ENCODE measurements at regions not wholly inside any gene's neighbourhood (a gene's known extent, or its start where the extent isn't known, plus 50 kb on each side); places are given as distances from the start of the nearest gene placed in this dataset.

GRCh38 chr2:223431479-223431878 lies 170.7 kb downstream of the SCG2 start:
- Mint-ChIP-seq H3K27ac (no peak overlapping the region), H3K36me3 (ENCODE audit: low read depth) (no peaks in the 10 kb centered on the region), H3K27me3 (ENCODE audit: insufficient read depth) (peaks cover 15% of the 10 kb centered on the region), H3K4me3 (no peak overlapping the region), H3K4me1 (no peaks in the 10 kb centered on the region), H3K9me3 (no peaks in the 10 kb centered on the region)
- Histone ChIP-seq H3K4me1 (ENCODE audit: control insufficient read depth, insufficient read depth, low read length) (no peaks in the 10 kb centered on the region), H3K27ac (ENCODE audit: low read depth, low read length) (no peak overlapping the region), H3K27me3 (ENCODE audit: control insufficient read depth, insufficient read depth, low read length, poor library complexity, severe bottlenecking) (no peaks in the 10 kb centered on the region), H3K9me3 (ENCODE audit: control insufficient read depth, low read length) (no peaks in the 10 kb centered on the region), H3K36me3 (ENCODE audit: control insufficient read depth, insufficient read depth, low read length) (no peaks in the 10 kb centered on the region), H3K9ac (ENCODE audit: extremely low read depth, low read length, poor library complexity, severe bottlenecking) (no peak overlapping the region), H3K4me3 (ENCODE audit: low read length) (no peak overlapping the region)
- WGBS, 2 experiments (ENCODE audit: insufficient coverage in 1 of 2, insufficient read length in 1 of 2): 85% methylated on average over 1 of the region's 1 CpG; no CpG with 5 or more reads in 1 of the 2 experiments
- no peak for DNase-seq
- no peak for TF ChIP-seq CTCF (conservative IDR thresholded peaks at IDR 0.05)

- no peak overlapping the region for H3K4me3 Mint-ChIP-seq
- H3K9me3 Mint-ChIP-seq: no peaks in the 10 kb centered on the region
These were observed 168.7 kb downstream of the SCG2 start for GRCh38 chr2:223433461-223433860.

GRCh38 chr2:223437788-223438187 lies 164.4 kb downstream of the SCG2 start:
- no peak overlapping the region for H3K27ac ChIP-seq (ENCODE audit: low read depth, low read length)
- Mint-ChIP-seq H3K9me3 (no peaks in the 10 kb centered on the region), H3K27me3 (ENCODE audit: insufficient read depth) (peaks cover 19% of the 10 kb centered on the region), H3K4me1 (no peaks in the 10 kb centered on the region), H3K4me3 (no peak overlapping the region), H3K36me3 (ENCODE audit: low read depth) (no peaks in the 10 kb centered on the region), H3K27ac (no peak overlapping the region)
- H3K9ac ChIP-seq (ENCODE audit: extremely low read depth, low read length, poor library complexity, severe bottlenecking): no peak overlapping the region
- no peaks in the 10 kb centered on the region for H3K4me1 ChIP-seq (ENCODE audit: control insufficient read depth, insufficient read depth, low read length)
- no peaks in the 10 kb centered on the region for H3K27me3 ChIP-seq (ENCODE audit: control insufficient read depth, insufficient read depth, low read length, poor library complexity, severe bottlenecking)
- WGBS, 2 experiments (ENCODE audit: insufficient coverage in 1 of 2, insufficient read length in 1 of 2): 99 to 100% methylated on average over 2 to 4 of the region's 4 CpGs
- no peaks in the 10 kb centered on the region for H3K36me3 ChIP-seq (ENCODE audit: control insufficient read depth, insufficient read depth, low read length)
- DNase-seq: no peak
- no peak overlapping the region for H3K4me3 ChIP-seq (ENCODE audit: low read length)
- H3K9me3 ChIP-seq (ENCODE audit: control insufficient read depth, low read length): no peaks in the 10 kb centered on the region
- no peak for TF ChIP-seq CTCF (conservative IDR thresholded peaks at IDR 0.05)

More at GRCh38 chr2:223433461-223433860, 168.7 kb downstream of the SCG2 start:
- Mint-ChIP-seq H3K4me1 (no peaks in the 10 kb centered on the region), H3K27me3 (ENCODE audit: insufficient read depth) (peaks cover 19% of the 10 kb centered on the region), H3K27ac (no peak overlapping the region), H3K36me3 (ENCODE audit: low read depth) (no peaks in the 10 kb centered on the region)
- Histone ChIP-seq H3K4me3 (ENCODE audit: low read length) (no peak overlapping the region), H3K9me3 (ENCODE audit: control insufficient read depth, low read length) (no peaks in the 10 kb centered on the region), H3K27me3 (ENCODE audit: control insufficient read depth, insufficient read depth, low read length, poor library complexity, severe bottlenecking) (no peaks in the 10 kb centered on the region), H3K4me1 (ENCODE audit: control insufficient read depth, insufficient read depth, low read length) (no peaks in the 10 kb centered on the region), H3K27ac (ENCODE audit: low read depth, low read length) (no peak overlapping the region), H3K9ac (ENCODE audit: extremely low read depth, low read length, poor library complexity, severe bottlenecking) (no peak overlapping the region), H3K36me3 (ENCODE audit: control insufficient read depth, insufficient read depth, low read length) (no peaks in the 10 kb centered on the region)
- 87 to 100% methylated on average over 1 to 5 of the region's 5 CpGs for WGBS, 2 experiments (ENCODE audit: insufficient coverage in 1 of 2, insufficient read length in 1 of 2)
- no peak for DNase-seq
- TF ChIP-seq CTCF (conservative IDR thresholded peaks at IDR 0.05): no peak
